ENCODE measurements at regions not wholly inside any gene's neighbourhood (a gene's known extent, or its start where the extent isn't known, plus 50 kb on each side); places are given as distances from the start of the nearest gene placed in this dataset.

DNA sequence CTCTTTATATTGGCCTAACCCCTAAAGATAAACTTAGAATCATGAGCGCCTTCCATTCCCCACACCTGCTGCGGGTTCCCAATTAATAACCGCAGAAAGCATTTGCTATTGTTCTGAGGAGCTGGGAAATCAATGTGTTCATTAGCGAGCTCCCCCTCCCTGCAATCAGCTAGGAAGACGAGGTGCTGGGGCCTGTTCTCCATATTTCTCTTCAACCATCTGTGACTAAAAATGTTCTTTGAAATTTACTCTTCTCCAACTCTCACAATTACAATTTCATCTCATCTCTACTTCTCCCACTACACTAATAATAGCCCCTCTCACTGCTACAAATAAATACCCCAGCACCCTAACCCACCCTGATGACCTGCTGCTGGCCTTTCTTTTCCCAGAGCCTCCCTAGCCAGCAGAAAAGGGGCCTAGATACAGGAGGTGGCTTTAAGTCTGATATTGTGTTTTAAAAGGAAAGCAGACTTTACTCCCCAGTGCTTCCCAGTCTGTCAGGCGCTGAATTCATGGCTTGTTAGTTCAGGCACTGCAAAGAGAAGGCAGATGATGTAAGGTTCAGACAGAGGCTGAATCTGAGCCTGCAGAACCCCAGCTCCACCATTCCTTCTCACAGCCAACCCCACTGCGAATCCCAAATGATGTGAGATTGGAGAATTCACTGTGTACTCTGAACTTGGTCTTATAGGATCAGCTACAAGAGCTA is 477.5 kb upstream of the DAB1 start:
- TF ChIP-seq, protein P1, sequence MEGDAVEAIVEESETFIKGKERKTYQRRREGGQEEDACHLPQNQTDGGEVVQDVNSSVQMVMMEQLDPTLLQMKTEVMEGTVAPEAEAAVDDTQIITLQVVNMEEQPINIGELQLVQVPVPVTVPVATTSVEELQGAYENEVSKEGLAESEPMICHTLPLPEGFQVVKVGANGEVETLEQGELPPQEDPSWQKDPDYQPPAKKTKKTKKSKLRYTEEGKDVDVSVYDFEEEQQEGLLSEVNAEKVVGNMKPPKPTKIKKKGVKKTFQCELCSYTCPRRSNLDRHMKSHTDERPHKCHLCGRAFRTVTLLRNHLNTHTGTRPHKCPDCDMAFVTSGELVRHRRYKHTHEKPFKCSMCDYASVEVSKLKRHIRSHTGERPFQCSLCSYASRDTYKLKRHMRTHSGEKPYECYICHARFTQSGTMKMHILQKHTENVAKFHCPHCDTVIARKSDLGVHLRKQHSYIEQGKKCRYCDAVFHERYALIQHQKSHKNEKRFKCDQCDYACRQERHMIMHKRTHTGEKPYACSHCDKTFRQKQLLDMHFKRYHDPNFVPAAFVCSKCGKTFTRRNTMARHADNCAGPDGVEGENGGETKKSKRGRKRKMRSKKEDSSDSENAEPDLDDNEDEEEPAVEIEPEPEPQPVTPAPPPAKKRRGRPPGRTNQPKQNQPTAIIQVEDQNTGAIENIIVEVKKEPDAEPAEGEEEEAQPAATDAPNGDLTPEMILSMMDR (IDR thresholded peaks at IDR 0.05; ENCODE audit: poor library complexity) = no peak
- TF ChIP-seq EZH2phosphoT487 (IDR thresholded peaks at IDR 0.05; ENCODE audit: low read depth, severe bottlenecking, unreplicated experiment) = no peak
- no peak for TF ChIP-seq EZH2 (IDR thresholded peaks at IDR 0.05; ENCODE audit: borderline replicate concordance)
